Anterior cingulate cortex (tissue), 58 donors: ENCODE measurements at regions not wholly inside any gene's neighbourhood (a gene's known extent, or its start where the extent isn't known, plus 50 kb on each side); places are given as distances from the start of the nearest gene placed in this dataset.

ENCODE experiments used
- DNase-seq, 58 donors: peaks; one replicate each; lab custom pipeline; 2025; lab: John Stamatoyannopoulos, UW

DNA sequence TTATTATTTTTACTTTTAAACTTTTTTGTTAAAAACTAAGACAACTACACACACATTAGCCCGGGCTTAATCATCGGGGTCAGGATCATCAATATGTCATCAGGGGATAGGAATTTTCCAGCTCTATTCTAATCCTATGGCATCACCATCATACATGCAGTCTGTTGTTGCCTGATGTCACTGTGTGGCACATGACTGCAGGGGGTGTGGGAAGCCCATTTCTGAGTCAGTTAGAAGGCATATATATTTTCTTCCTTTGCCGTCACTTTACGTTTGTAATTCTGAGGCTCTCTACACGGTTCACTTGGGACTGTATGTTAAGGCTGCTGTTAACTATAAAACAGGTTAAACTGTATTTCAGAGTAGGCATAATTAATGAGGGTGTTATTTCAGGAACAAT lies 144.4 kb upstream of the ITGA6 start:
- no peak for DNase-seq

DNA sequence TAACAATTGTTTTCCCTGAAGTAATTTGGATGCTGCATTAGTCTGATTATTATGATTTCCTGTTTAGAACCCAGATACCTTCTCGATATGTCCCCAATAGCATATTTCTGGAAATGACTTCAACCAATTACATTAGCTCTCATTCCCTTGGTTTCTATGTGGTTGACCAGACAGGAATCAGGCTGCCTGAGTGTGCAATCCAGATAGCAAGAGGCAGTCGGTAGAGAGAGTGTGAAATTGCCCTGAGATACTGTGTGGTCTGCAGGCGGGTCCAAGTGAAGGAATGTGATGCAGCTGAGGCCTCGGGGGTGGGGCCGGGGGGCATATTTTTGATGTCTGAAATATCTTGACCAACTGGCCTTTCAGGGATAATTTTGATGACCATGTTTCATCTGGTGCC lies 143.9 kb upstream of the ITGA6 start:
- no peak for DNase-seq

DNA sequence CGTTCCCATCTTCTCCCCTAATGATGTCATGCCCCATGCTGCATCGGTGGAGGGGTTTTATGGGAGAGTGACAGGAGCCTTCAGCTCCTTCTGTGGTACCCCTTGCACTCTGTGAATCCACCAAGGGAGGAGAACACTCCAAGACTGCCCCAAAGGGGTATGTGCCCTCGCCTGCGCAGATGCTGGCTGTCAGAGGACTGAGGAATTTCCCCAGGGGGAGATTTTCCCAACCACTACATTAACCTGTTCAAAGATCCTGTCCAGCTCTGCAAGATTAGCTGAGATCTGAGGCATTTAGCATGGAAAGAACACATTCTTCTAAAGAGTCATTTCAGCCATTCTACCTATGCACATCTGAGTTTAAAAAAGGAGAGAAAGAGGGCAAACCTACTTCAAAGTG lies 143.2 kb upstream of the ITGA6 start:
- no peak for DNase-seq

DNA sequence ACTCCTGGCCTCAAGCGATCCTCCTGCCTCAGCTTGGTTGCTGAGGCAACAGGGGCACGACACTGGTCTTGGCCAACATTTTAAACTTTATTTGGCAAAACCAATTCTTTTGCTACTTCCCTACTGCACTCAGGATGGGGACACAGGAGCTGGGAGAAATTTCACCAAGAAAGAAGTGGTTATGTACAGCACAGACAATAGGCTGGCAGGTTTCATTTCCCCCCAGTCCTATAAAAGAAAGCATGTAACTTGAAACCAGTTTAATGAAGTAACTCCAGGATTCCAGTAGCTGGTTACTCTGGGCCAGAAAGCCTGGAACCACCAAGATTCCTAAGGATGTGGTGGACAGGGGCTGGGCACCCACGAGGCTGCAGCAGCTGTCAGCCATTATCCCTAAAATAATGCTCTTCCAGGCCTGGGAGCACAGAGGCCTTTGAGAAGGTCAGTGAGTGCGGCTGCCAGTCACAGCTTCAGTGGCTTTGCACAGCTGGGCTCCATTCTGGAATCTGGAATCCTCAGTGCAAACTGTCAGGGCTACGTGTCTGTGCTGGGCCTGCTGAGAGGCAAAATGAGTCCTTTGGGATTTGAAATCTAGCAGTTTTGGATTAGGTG lies 142.3 kb upstream of the ITGA6 start:
- peak in 5 of 58 donors; percentile 7 to 52 (median 21) for DNase-seq

DNA sequence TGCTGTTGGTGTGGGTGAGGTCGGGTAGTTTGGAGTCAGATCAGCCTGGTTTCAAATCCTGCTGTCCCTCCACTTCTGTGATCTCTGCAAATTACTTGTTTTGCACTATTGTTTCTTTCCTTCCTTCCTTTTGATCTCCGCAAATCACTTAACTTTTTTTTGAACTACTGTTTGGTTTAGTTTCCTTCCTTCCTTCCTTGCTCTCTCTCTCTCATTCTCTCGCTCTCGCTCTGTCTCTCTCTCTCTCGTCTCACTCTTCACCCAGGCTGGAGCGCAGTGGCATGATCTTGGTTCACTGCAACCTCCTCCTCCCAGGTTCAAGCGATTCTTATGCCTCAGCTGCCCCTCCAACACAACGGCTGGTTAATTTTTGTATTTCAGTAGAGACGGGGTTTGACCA lies 141.6 kb upstream of the ITGA6 start:
- DNase-seq = no peak

DNA sequence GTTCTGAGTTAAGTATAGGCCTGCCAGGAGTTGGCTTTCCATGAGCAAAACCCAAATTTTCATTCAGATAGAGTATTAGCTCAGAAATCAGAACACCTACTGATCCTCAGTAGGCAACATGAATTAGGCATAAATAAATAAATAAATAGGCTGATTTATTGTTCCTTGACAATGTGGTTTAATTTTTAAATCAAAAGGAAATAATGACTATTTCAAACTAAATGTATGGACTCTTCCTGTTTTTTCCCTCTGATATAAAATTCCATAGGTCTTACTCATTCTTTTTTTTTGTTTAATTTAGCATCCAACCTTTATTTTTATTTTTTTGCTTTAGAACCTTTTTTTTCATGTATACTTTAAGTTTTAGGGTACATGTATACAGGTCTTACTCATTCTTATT lies 140.2 kb upstream of the ITGA6 start:
- no peak for DNase-seq

DNA sequence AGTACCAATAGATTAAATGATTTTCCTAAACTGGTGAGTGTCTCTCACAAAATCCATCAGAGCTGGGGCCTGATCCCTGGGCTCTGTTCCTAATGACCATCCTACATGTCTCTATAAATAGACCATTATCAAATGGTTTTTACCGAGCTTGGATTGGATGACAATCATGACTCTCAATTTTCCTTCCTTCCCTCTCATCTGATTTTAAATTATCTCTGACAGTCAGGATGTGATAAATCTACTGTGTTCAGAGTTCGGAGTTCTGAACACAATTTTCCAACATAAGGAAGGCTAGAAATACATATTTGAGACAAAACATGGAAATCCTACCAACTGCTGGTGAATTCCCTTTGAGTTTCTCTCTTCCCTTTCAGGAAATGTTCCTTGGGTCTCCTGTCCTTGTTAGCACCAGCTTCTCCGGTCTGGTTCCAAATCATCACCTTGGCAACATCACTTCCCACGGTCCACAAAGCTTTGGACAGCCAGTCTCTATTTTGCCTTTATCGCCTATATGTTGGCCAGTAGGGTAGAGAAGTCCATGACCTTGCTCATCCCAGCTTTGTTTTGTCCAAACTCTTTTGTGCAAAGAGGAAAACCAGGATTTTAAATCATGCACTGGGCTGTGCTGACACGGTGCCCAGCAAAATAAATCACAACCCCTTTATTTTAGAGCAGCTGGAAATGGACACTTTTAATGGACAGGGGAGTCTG lies 139.6 kb upstream of the ITGA6 start:
- DNase-seq = no peak

DNA sequence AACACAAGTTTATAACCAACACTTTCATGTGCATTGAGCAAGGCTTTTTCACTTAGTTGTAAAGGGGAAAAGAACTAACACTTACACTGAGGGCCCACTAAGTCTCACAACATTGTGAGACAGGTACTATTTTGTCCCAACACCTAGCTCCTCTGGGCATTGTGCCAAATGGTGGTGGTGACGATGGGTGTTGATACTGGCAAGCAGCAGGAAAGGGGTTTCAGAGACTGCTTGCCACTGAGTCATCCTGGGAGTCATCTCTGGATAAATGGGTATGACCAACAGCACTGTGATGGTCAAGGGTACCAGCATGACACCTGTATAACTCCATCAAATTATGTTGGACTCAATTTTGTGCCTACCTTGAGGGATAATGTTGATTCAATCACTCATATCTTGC lies 138.8 kb upstream of the ITGA6 start:
- DNase-seq = peak in 1 of 58 donors; percentile 11

DNA sequence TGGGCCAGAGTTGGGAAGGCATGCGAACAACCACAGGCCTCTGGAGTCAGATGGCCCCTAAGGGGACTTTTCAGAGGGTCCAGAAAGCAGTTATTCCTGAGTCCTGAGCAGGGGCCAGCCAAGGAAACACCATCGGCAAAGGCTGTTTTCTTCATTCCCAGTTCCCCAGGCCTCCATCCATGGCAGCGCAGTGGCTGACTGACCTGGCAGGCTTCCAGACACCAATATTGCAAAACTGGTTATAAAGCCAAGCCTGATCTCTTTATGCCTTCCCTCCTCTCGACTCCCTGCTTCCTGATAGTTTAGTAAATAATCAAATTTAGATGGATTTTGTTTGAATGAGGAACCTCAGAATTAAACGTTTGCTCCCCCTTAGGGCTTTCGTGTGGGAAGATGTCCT lies 133.4 kb upstream of the ITGA6 start:
- DNase-seq = peak in 1 of 58 donors; percentile 7

DNA sequence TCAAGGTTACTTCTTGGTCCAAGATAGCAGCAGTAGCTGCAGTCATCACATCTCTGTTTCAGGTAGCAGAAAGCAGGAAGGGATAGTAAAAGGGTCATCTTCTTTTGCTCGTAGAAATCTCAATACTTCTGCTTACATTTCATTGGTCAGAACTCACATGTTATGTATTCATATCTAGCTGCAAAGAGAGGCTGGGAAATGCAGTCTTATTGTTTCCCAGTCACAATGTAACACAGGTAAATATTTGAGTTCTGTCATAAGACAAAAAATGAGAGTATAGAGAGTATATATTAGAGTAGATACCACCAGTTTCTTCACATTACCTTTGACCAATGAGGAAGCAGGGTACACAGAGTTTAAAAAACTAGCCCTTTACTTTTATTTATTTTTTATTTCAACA lies 132.4 kb upstream of the ITGA6 start:
- DNase-seq = no peak

DNA sequence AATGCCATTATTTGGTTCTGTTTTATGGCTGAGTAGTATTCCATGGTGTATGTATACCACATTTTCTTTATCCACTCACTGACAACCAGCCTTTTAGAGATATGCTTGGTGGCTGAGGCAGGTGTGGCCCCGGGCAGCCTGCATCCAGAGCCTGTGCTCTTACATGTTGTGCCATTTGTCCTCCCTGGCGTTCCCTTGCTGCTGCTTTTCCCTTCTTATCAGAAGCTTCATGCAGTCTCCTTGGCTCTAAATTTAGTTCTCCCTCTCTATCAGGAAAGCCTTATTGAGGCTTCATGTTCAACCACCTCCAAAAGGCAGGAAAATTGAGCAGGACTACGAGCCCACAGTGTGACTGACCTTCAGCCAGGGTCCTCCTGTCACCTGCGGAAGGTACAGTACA lies 131.7 kb upstream of the ITGA6 start:
- DNase-seq = no peak

DNA sequence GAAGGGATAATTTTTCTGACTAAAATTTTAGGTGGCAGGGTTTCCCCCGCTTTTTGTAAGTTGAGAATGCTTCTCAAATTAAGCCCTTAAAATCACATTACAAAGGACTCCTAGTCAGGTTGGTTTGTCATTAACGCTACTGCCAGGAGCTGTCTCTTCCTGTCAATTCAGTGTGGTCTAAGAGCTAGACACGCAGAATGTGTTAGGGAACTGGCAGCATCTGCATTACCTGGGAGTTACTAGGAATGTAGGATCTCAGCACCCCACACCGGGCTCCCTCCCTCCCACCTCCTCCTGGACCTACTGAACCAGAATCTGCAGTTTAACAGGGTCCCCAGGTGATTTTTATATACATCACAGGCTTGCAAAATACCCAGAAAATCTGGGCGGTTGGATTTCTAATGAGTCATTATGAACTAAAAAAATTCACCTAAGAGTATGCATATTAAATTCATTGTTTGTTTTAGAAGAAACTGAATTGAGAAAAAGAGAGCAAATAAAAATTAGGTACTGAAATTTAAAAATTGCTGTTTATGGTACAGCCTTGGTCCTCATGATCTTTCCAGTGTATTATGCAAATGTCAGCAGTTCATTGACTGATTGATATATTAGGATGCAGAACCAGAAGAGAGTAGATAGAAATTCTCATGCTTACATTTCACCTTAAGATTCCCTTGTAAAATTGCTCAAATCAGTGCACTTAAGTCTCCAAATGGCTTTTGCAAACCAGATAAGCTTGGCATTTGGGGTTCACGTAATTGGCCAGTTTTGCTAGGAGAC lies 130.9 kb upstream of the ITGA6 start:
- no peak for DNase-seq

DNA sequence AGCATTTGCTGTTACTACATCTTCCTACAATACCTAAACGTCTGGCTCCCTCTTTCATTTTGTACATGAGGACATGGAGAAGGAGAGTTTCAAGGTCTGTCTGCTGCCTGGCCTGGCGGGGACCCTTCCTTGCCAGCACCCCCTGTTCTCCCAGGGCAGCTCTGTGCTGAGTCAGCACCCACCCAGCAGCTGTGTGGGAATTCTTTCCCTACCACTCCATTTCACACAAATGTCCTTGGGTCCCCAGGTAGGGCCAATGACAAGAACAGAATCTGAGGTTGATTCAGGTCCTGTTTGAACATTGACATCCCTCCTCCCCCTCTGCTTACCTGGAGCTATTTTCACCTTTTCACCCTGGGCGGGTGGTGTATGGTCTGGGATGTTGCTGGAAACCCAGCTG lies 129.9 kb upstream of the ITGA6 start:
- DNase-seq = no peak

DNA sequence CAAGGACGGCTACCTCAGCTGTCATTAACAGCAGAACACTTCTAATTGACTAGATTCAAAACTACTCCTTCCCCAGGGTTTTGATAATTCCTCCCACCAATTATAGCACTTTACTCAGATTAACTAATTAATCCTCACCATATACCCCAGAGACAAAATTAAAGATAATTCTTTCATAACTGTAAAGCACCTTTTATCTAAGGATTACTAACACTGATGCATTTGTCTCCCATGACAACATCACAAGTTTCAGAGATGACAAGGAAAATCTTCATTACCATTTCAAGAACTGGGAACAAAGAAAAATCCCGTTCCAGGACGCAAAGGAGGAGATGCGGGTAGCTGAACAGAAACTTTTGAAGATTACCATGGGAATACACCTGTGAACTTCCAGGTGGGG lies 129.4 kb upstream of the ITGA6 start:
- DNase-seq = no peak

DNA sequence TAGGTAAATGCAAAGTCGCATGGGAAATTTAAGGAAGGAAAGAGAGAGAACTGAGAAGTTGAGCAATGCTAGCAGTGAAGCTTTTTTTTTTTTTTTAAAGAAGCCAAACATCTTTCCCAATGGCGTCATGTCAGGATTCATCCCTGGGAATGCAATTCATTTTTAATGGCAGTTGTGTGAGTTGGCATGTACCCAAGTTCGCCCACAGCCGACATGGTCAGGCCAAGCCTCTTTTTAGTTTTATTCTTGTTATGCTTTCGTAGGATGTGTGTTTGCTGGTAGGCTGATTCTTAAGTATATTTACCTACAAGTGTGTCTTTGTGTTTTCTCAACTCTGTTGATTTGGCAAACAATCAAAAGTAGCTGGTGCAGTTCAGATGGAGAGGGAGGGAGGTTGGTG lies 127.6 kb upstream of the ITGA6 start:
- no peak for DNase-seq

DNA sequence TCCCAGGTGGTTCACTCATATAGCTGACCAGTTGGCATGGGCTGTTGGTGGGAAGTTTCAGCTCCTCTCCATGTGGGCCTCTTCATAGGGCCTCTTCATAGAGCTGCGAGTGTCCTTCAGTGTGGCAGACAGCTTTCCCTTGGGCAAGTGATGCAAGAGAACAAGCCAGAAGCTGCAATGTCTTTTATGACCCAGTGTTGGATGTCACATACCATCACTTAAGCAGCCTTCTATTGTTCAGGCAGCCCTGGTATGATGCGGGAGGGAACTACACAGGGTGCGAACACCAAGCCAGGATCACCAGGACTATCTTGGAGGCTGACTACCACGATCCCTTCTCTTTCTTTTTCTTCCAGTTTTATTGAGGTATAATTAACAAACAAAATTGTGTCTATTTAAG lies 126.5 kb upstream of the ITGA6 start:
- no peak for DNase-seq

DNA sequence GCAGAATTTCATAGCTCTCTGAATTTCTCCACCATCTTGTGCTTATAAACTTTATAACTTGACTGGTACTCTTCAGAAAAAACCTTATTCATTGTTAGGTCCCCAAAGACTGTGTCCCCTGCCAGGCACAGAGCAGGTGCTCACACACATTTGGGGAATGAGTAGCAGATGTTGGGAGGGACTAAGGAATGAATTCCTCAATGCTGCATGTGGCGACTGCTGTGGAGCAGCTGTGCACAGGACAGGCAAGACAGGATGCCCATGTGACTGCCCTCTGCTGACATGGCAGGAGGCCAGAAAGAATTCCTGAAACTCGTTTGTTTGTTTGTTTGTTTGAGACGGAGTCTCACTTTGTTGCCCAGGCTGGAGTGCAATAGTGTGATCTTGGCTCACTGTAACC lies 122.3 kb upstream of the ITGA6 start:
- DNase-seq = no peak

DNA sequence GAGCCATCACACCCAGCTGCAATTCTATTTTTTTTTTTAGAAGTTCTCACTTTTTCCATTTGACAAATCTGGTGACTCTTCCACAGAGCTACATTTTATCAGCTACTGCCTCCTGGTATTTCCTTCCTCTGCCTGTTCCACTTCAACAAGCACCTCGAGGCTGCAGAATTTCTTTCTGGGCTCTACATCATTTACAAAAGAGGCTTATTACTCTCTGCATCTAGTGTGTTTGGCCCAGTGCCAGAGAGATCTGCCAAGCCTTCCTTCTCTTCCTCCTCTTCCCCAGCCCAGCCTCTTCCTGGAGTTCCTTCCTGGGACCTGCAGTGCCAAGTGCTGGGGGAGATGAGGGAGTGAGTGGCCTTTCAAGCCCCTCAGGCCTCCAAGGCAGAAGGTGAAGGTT lies 119.6 kb upstream of the ITGA6 start:
- peak in 2 of 58 donors; percentile 4 to 8 for DNase-seq

DNA sequence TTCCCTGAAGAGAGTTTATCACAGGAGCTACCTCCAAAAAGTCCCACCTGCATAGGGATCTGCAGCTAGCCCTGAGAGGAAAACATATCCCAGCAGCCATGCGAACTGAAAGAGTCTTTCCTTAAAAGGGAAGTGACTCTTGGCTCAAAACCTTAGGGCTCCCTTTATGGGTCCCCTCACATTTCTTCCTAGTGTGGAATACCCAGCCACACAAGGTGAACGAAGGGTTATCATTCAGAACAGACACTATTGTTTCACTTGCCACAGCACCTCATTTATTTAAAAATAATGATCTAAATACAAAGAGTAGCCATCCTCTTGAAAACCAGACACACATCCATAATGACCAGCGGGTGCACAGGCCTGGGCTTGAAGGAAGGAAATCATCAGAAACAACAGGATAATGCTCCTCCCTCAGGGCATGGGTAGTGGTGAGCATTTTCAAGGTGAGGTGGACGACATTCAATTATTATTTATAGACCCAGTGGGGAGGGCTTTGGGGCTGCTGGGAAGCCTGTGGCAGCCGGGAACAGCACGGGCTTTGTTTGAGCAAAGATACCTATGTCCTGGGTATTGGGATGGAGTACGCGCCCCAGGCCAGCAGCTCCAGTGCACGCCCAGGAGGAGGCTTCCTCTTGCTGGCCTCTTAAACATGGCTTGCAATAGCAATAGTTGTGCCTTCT lies 119.0 kb upstream of the ITGA6 start:
- DNase-seq = no peak

DNA sequence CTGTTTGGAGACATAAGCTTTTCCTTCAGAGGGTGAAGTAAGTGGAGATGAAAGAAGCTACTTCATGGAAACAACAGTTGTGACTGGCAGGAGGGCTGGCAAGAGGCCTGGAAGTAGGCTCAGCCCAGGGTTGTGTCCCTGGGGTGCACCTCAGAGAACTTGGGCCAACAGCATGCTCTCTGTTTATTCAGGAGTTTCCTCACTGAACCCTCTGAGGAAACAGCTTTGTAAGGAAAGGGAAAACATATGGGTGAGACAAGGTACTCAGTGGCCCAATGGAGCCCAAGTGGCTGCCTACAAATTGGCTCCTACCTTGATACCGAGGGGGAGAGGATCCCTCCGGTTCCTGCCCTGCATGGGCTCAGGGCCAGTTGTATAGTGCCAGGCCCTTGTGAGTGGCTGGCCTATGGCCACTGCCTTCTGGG lies 115.5 kb upstream of the ITGA6 start:
- no peak for DNase-seq

DNA sequence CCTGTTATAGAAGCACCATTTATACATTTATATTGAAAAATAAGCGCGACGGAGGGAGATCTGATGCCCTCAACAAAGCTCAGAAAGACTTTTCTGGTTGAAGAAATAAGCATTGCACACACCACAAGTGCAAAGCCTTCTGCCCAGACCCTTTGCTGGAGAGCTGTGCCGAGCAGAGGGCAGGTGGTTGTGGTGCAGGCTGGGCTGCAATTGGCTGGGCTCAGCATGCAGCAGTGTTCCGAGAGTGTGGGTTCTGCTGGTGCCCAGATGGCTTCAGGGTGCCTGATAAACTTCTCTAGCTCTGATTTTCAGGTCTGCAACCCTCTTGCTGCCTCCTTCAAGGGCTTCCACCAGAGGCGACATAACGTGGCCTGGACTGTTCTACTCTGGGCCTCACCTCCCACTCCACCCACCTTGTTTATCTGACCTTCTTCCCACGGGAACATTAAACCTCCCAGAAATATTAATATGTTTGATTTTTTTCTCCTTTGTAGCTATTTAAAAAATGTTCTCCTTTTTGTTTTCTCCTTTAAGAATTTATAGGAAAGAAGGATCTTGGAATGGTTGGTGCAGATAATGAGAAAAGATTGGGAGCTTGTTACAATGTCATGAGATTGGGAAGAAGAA lies 113.6 kb upstream of the ITGA6 start:
- DNase-seq = no peak
